GM06990 (cell line): ENCODE measurements at regions not wholly inside any gene's neighbourhood (a gene's known extent, or its start where the extent isn't known, plus 50 kb on each side); places are given as distances from the start of the nearest gene placed in this dataset.

ENCODE experiments used
- DNase-seq: peaks from one replicate; pipeline ENCODE4 v3.0.0-alpha.2; 2011; ENCODE audit not compliant: insufficient read length; ENCODE audit errors: extremely low read depth
- H3K27me3 ChIP-seq: replicated peaks from 2 replicates; pipeline ENCODE4 v1.6.0; 2011; ENCODE audit warnings: low read length; ENCODE audit not compliant: control insufficient read depth, insufficient read depth
- H3K36me3 ChIP-seq: 2 replicates; pipeline ENCODE4 v1.5.1; 2011; ENCODE audit warnings: low read length; ENCODE audit not compliant: control insufficient read depth, insufficient read depth
- H3K4me3 ChIP-seq: replicated peaks from 2 replicates; pipeline ENCODE4 v1.5.1; 2011; ENCODE audit warnings: low read depth, mild to moderate bottlenecking, control low read depth, low read length
- TF ChIP-seq, protein P1 (sequence below): IDR thresholded peaks from 2 replicates; pipeline ENCODE4 v1.5.1; 2011; ENCODE audit warnings: low read length, control low read depth, mild to moderate bottlenecking, inconsistent platforms; ENCODE audit not compliant: insufficient read depth, poor library complexity, severe bottlenecking

DNA sequence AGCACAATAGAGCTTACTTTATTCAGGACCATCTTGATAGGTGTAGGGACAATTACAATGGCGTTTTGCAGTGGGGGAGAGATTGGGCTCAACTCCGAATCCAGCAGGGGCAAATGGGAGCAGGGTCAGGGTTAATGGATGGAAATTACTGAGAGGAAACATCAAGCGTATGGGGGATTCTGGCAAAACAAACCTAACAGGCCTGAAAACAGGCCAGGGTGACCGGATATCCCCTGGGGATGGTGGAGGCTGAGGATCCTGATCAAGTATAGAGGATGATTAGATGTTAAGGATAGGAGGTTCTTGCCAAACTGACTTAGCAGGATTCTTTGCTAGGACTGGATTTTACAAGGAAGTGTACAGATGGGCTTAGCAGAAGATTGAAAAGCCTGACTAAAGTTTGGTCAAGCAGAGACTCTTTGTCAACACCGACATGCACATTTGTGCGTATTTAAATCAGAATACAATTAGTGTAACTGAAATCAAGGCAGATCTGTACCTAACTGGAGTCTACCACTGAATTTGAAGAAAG is 54.5 kb upstream of the GPR45 start:
- TF ChIP-seq, protein P1, sequence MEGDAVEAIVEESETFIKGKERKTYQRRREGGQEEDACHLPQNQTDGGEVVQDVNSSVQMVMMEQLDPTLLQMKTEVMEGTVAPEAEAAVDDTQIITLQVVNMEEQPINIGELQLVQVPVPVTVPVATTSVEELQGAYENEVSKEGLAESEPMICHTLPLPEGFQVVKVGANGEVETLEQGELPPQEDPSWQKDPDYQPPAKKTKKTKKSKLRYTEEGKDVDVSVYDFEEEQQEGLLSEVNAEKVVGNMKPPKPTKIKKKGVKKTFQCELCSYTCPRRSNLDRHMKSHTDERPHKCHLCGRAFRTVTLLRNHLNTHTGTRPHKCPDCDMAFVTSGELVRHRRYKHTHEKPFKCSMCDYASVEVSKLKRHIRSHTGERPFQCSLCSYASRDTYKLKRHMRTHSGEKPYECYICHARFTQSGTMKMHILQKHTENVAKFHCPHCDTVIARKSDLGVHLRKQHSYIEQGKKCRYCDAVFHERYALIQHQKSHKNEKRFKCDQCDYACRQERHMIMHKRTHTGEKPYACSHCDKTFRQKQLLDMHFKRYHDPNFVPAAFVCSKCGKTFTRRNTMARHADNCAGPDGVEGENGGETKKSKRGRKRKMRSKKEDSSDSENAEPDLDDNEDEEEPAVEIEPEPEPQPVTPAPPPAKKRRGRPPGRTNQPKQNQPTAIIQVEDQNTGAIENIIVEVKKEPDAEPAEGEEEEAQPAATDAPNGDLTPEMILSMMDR = no peak
- Histone ChIP-seq H3K4me3 (no peak overlapping the region), H3K27me3 (no peaks in the 10 kb centered on the region; the same call in 1 of the 2 replicates), H3K36me3 (no peaks in the 10 kb centered on the region)
- DNase-seq = no peak

DNA sequence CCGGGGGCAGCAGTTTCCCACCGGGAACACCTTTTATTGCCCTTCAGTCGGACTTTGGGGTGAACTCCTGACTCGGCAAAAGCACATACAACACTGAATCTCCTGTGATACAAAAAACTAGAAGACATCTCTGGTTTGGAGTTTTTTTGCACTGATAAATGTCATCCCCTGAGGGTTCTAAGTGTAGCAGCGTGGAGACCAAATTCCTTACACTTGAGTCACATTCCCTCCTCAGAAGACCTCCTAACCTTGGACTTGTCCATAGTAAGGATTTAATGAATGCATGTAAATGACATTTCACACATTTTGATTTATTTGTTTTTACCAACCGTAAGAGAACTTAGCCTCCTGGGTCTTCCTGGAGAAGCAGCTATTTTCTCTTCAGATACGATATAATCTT is 54.0 kb upstream of the GPR45 start:
- TF ChIP-seq, protein P1 = no peak
- Histone ChIP-seq H3K4me3 (no peak overlapping the region), H3K36me3 (no peaks in the 10 kb centered on the region), H3K27me3 (no peaks in the 10 kb centered on the region; the same call in 1 of the 2 replicates)
- DNase-seq = no peak

DNA sequence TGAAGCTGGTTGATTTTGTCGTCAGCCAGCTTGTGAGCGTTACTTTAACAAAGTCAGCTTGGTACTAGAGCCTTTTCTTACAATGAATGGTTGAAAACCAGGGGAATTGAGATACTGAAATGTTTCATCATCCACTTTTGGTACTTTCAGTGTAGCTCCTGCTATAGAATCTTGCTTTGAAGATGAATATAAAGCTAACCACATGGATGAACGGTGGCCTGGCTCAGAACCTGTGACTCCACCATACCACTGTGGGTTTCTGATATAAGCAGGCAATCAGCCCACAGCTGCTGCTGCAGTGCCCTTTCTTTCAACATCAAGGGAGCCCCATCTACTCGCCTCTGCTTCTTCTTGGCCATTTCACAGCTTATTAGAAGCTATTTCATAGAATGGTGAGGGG is 53.2 kb upstream of the GPR45 start:
- DNase-seq = no peak
- TF ChIP-seq, protein P1 = no peak
- H3K36me3 ChIP-seq = no peaks in the 10 kb centered on the region
- H3K27me3 ChIP-seq = no peaks in the 10 kb centered on the region; the same call in 1 of the 2 replicates
- no peak overlapping the region for H3K4me3 ChIP-seq
